Hepatocyte (in vitro differentiated cells): ENCODE measurements at regions not wholly inside any gene's neighbourhood (a gene's known extent, or its start where the extent isn't known, plus 50 kb on each side); places are given as distances from the start of the nearest gene placed in this dataset.

ENCODE experiments used
- DNase-seq: peaks from one replicate; pipeline ENCODE4 v3.0.0-alpha.2; 2016; ENCODE audit warnings: low spot score
- H2AFZ ChIP-seq: fragments of 200-600 bp; sonication (generic); 2 replicates; pipeline ENCODE4 v1.6.0; 2016; ENCODE audit warnings: antibody characterized with exemption, mild to moderate bottlenecking
- H3K27ac ChIP-seq: fragments of 200-600 bp; sonication (generic); 2 replicates; pipeline ENCODE4 v1.5.1; 2016; ENCODE audit warnings: mild to moderate bottlenecking
- H3K27me3 ChIP-seq: fragments of 200-600 bp; sonication (generic); 2 replicates; pipeline ENCODE4 v1.6.1; 2016
- H3K36me3 ChIP-seq: fragments of 200-600 bp; sonication (generic); replicated peaks from 2 replicates; pipeline ENCODE4 v1.5.1; 2016; ENCODE audit warnings: low read depth; ENCODE audit not compliant: insufficient read depth
- H3K4me1 ChIP-seq: fragments of 200-600 bp; sonication (generic); 2 replicates; pipeline ENCODE4 v1.5.1; 2016; ENCODE audit warnings: mild to moderate bottlenecking, moderate library complexity; ENCODE audit not compliant: insufficient read depth
- H3K4me2 ChIP-seq: fragments of 200-600 bp; sonication (generic); 2 replicates; pipeline ENCODE4 v1.6.0; 2016
- H3K4me3 ChIP-seq: fragments of 200-600 bp; sonication (generic); 2 replicates; pipeline ENCODE4 v1.5.1; 2016; ENCODE audit warnings: mild to moderate bottlenecking
- H3K79me2 ChIP-seq: fragments of 200-600 bp; sonication (generic); 2 replicates; pipeline ENCODE4 v1.6.0; 2017; ENCODE audit warnings: mild to moderate bottlenecking
- H3K9me2 ChIP-seq: fragments of 200-600 bp; sonication (generic); replicated peaks from 2 replicates; pipeline ENCODE4 v1.6.0; 2017; ENCODE audit warnings: mild to moderate bottlenecking; ENCODE audit not compliant: insufficient read depth
- H3K9me3 ChIP-seq: fragments of 200-600 bp; sonication (generic); 2 replicates; pipeline ENCODE4 v1.5.1; 2016; ENCODE audit warnings: low read depth, mild to moderate bottlenecking
- H4K20me1 ChIP-seq: fragments of 200-600 bp; sonication (generic); 2 replicates; pipeline ENCODE4 v1.6.0; 2016; ENCODE audit warnings: mild to moderate bottlenecking; ENCODE audit not compliant: insufficient read depth, poor library complexity, severe bottlenecking
- CTCF ChIP-seq: fragments of 200-600 bp; sonication (generic); IDR thresholded peaks from 2 replicates; pipeline ENCODE4 v1.5.1; 2016; ENCODE audit warnings: antibody characterized with exemption, mild to moderate bottlenecking; ENCODE audit not compliant: poor library complexity
- EZH2 ChIP-seq: fragments of 200-600 bp; sonication (generic); IDR thresholded peaks from 2 replicates; pipeline ENCODE4 v1.6.1; 2016; ENCODE audit warnings: antibody characterized with exemption, mild to moderate bottlenecking, borderline replicate concordance
- EZH2phosphoT487 ChIP-seq: fragments of 200-600 bp; sonication (generic); IDR thresholded peaks from one replicate; pipeline ENCODE4 v1.6.1; 2018; ENCODE audit warnings: antibody characterized with exemption, mild to moderate bottlenecking, low read depth, moderate library complexity; ENCODE audit not compliant: unreplicated experiment, severe bottlenecking
- WGBS: methylation state at CpG from one replicate; pipeline ENCODE4 v1.1.6; 2016; ENCODE audit warnings: low lambda C conversion rate; ENCODE audit errors: missing lambda C conversion rate; 5-methylcytosine and 5-hydroxymethylcytosine counted together

- Histone ChIP-seq H3K27me3 (no peaks in the 10 kb centered on the region), H3K4me3 (no peak overlapping the region), H4K20me1 (no peaks in the 10 kb centered on the region), H3K4me2 (no peak overlapping the region), H3K9me2 (no peaks in the 10 kb centered on the region), H3K79me2 (no peaks in the 10 kb centered on the region), H3K4me1 (no peaks in the 10 kb centered on the region), H2AFZ (no peak overlapping the region), H3K9me3 (no peaks in the 10 kb centered on the region), H3K36me3 (no peaks in the 10 kb centered on the region), H3K27ac (no peak overlapping the region)
- TF ChIP-seq EZH2 (no peak), CTCF (no peak), EZH2phosphoT487 (no peak)
- DNase-seq, result no peak
- WGBS, result 76% methylated on average over 2 of the region's 2 CpGs
Measured at GRCh38 chr11:41878095-41878494, 418.6 kb upstream of the LRRC4C start.

GRCh38 chr11:41879214-41879613 lies 419.8 kb upstream of the LRRC4C start:
- Histone ChIP-seq H3K27ac (no peak overlapping the region), H3K27me3 (no peaks in the 10 kb centered on the region), H3K79me2 (no peaks in the 10 kb centered on the region), H3K4me1 (no peaks in the 10 kb centered on the region), H2AFZ (no peak overlapping the region), H3K9me2 (no peaks in the 10 kb centered on the region), H3K4me3 (no peak overlapping the region), H3K9me3 (no peaks in the 10 kb centered on the region), H3K4me2 (no peak overlapping the region), H4K20me1 (no peaks in the 10 kb centered on the region), H3K36me3 (no peaks in the 10 kb centered on the region)
- TF ChIP-seq CTCF (no peak), EZH2phosphoT487 (no peak), EZH2 (no peak)
- DNase-seq, result no peak

- DNase-seq, result no peak
Measured at GRCh38 chr11:41895081-41895480, 435.6 kb upstream of the LRRC4C start.

GRCh38 chr11:41897991-41898390 lies 438.5 kb upstream of the LRRC4C start:
- no peak for DNase-seq
- no peak overlapping the region for H3K4me2 ChIP-seq
- H3K36me3 ChIP-seq, result no peaks in the 10 kb centered on the region
- TF ChIP-seq EZH2phosphoT487 (no peak), CTCF (no peak), EZH2 (no peak)
- H3K79me2 ChIP-seq, result no peaks in the 10 kb centered on the region
- H3K9me2 ChIP-seq, result no peaks in the 10 kb centered on the region
- no peak overlapping the region for H3K4me3 ChIP-seq
- no peaks in the 10 kb centered on the region for H3K9me3 ChIP-seq
- H3K27ac ChIP-seq, result no peak overlapping the region
- H2AFZ ChIP-seq, result no peak overlapping the region
- H3K4me1 ChIP-seq, result no peaks in the 10 kb centered on the region
- WGBS, result 75% methylated on average over 2 of the region's 2 CpGs
- no peaks in the 10 kb centered on the region for H4K20me1 ChIP-seq
- no peaks in the 10 kb centered on the region for H3K27me3 ChIP-seq

More at GRCh38 chr11:41895081-41895480, 435.6 kb upstream of the LRRC4C start:
- no peak overlapping the region for H3K4me2 ChIP-seq
- no peak overlapping the region for H3K27ac ChIP-seq
- no peak overlapping the region for H2AFZ ChIP-seq
- no peaks in the 10 kb centered on the region for H3K36me3 ChIP-seq
- H3K4me1 ChIP-seq, result no peaks in the 10 kb centered on the region
- no peak overlapping the region for H3K4me3 ChIP-seq
- H3K9me3 ChIP-seq, result no peaks in the 10 kb centered on the region
- no peaks in the 10 kb centered on the region for H4K20me1 ChIP-seq
- H3K79me2 ChIP-seq, result no peaks in the 10 kb centered on the region
- no peaks in the 10 kb centered on the region for H3K9me2 ChIP-seq
- H3K27me3 ChIP-seq, result no peaks in the 10 kb centered on the region
- TF ChIP-seq EZH2phosphoT487, result no peak
